MM.1S (cell line): ENCODE measurements at regions not wholly inside any gene's neighbourhood (a gene's known extent, or its start where the extent isn't known, plus 50 kb on each side); places are given as distances from the start of the nearest gene placed in this dataset.

Source experiments
- EZH2phosphoT487 ChIP-seq: fragments of 300-600 bp; sonication (generic); IDR thresholded peaks from 2 replicates; pipeline ENCODE4 v1.6.1; 2018; ENCODE audit warnings: antibody characterized with exemption, low read length
- TF ChIP-seq, protein P1 (sequence below): fragments of 300-600 bp; sonication (generic); IDR thresholded peaks from 2 replicates; pipeline ENCODE4 v1.5.1; 2016; ENCODE audit warnings: antibody characterized with exemption, low read length, mixed read lengths

DNA sequence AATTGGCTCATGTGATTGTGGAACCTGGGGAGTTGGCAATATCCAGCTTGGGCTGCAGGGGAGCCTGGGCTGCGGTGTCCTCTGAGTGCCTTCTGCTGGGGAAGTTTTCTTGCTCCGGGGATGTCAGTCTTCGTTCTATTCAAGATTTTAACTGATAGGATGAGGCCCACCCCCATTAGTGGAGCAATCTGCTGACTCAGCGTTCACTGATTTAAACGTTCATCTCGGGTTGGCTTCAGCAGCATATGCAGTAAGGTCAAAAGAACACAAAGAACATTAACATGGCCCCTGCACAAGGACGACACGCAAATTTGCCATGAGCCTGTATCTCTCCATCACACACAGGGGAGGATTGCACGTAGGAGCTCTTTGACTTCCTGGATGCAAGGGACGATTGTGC, 360.6 kb upstream of the ADARB2 start:
- TF ChIP-seq, protein P1, sequence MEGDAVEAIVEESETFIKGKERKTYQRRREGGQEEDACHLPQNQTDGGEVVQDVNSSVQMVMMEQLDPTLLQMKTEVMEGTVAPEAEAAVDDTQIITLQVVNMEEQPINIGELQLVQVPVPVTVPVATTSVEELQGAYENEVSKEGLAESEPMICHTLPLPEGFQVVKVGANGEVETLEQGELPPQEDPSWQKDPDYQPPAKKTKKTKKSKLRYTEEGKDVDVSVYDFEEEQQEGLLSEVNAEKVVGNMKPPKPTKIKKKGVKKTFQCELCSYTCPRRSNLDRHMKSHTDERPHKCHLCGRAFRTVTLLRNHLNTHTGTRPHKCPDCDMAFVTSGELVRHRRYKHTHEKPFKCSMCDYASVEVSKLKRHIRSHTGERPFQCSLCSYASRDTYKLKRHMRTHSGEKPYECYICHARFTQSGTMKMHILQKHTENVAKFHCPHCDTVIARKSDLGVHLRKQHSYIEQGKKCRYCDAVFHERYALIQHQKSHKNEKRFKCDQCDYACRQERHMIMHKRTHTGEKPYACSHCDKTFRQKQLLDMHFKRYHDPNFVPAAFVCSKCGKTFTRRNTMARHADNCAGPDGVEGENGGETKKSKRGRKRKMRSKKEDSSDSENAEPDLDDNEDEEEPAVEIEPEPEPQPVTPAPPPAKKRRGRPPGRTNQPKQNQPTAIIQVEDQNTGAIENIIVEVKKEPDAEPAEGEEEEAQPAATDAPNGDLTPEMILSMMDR: no peak
- TF ChIP-seq EZH2phosphoT487: no peak
